ENCODE measurements at regions not wholly inside any gene's neighbourhood (a gene's known extent, or its start where the extent isn't known, plus 50 kb on each side); places are given as distances from the start of the nearest gene placed in this dataset.

- DNase-seq (ENCODE audit: low read depth) = no peak
- no peak for TF ChIP-seq CTCF (IDR thresholded peaks at IDR 0.05; ENCODE audit: control insufficient read depth, extremely low read depth, insufficient read depth)
- H3K4me3 ChIP-seq (ENCODE audit: low read depth, low read length) = no peak overlapping the region
Measured at GRCh38 chr5:68755293-68755692, 338.5 kb upstream of the SLC30A5 start.

- no peak for DNase-seq (ENCODE audit: low read depth)
Measured at GRCh38 chr5:68757006-68757405, 336.8 kb upstream of the SLC30A5 start.

GRCh38 chr5:68757626-68758212 lies 336.1 kb upstream of the SLC30A5 start:
- no peak overlapping the region for H3K4me3 ChIP-seq (ENCODE audit: low read depth, low read length)
- no peak for DNase-seq (ENCODE audit: low read depth)
- no peak for TF ChIP-seq CTCF (IDR thresholded peaks at IDR 0.05; ENCODE audit: control insufficient read depth, extremely low read depth, insufficient read depth)

More at GRCh38 chr5:68757006-68757405, 336.8 kb upstream of the SLC30A5 start:
- no peak overlapping the region for H3K4me3 ChIP-seq (ENCODE audit: low read depth, low read length)
- TF ChIP-seq CTCF (IDR thresholded peaks at IDR 0.05; ENCODE audit: control insufficient read depth, extremely low read depth, insufficient read depth) = no peak

GRCh38 chr5:68759593-68759992 lies 334.2 kb upstream of the SLC30A5 start:
- no peak for TF ChIP-seq CTCF (IDR thresholded peaks at IDR 0.05; ENCODE audit: control insufficient read depth, extremely low read depth, insufficient read depth)
- no peak overlapping the region for H3K4me3 ChIP-seq (ENCODE audit: low read depth, low read length)
- no peak for DNase-seq (ENCODE audit: low read depth)

GRCh38 chr5:68762201-68762600 lies 331.6 kb upstream of the SLC30A5 start:
- TF ChIP-seq CTCF (IDR thresholded peaks at IDR 0.05; ENCODE audit: control insufficient read depth, extremely low read depth, insufficient read depth) = no peak
- no peak overlapping the region for H3K4me3 ChIP-seq (ENCODE audit: low read depth, low read length)
- no peak for DNase-seq (ENCODE audit: low read depth)

- no peak for TF ChIP-seq CTCF (IDR thresholded peaks at IDR 0.05; ENCODE audit: control insufficient read depth, extremely low read depth, insufficient read depth)
Measured at GRCh38 chr5:68766952-68767464, 326.8 kb upstream of the SLC30A5 start.

GRCh38 chr5:68770551-68770950 lies 323.3 kb upstream of the SLC30A5 start:
- H3K4me3 ChIP-seq (ENCODE audit: low read depth, low read length) = no peak overlapping the region
- TF ChIP-seq CTCF (IDR thresholded peaks at IDR 0.05; ENCODE audit: control insufficient read depth, extremely low read depth, insufficient read depth) = no peak
- no peak for DNase-seq (ENCODE audit: low read depth)

More at GRCh38 chr5:68766952-68767464, 326.8 kb upstream of the SLC30A5 start:
- no peak for DNase-seq (ENCODE audit: low read depth)
- H3K4me3 ChIP-seq (ENCODE audit: low read depth, low read length) = no peak overlapping the region
